Right kidney (tissue), 1 donor: ENCODE measurements at regions not wholly inside any gene's neighbourhood (a gene's known extent, or its start where the extent isn't known, plus 50 kb on each side); places are given as distances from the start of the nearest gene placed in this dataset.

ENCODE experiments used
- DNase-seq: peaks from one replicate; pipeline ENCODE4 v3.0.0-alpha.2; 2016

DNA sequence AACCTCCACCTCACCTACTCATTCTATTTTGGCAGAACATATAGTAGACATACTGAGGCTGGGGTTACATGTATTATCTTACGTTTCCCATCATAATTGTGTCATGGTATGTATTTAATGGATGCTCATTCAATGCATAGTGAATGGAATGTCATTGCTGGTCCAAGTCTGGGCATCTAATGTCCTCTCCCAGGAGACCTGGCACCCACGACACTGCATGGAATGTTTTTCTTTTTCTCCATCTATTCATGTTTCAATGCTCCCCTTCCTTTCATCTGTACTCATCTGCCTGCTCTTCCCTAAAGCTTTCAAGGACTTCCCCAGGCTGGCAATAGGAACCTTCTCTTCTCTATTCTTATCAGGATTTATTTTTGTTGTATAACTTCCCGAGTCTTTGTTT is 50.8 kb upstream of the SLIT3 start:
- DNase-seq = no peak

- no peak for DNase-seq
Observed at GRCh38 chr5:169350759-169351240, 49.9 kb upstream of the SLIT3 start.
